ENCODE measurements at regions not wholly inside any gene's neighbourhood (a gene's known extent, or its start where the extent isn't known, plus 50 kb on each side); places are given as distances from the start of the nearest gene placed in this dataset.

DNA sequence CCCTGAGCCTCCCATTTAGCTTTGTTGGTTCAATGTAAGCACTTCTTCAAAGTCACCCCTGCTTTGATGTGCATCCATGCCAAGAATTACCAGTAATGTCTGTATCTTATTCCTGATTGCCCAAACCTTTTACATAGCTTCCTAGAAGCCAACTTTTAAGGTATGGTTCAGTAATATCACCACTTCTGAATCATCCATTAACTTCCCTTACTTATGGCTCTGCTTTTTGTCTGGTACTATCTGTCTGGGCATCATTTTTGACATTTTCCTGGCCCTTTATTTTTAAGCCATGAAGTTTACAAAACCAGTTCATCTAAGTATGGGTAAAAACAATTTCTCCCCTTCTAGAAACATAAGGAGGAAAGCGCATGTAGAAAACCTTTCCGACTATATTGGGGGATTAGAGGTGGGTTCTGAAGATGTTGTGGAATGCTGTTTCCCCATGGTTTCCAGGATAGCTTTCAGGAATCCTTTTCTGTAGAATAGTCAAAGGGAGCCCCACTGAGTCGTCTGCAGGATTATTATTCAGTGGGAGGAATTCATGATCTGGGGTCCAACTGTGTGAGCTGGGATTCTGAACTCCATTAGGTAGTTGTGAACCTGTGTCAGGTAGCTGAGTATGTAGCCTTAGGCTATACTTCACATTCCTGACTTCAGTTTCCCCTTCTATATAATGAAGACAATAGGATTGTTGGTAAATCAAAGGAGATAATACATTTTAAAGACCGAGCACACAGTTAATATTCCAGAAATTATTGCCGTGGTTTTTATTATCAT lies 163.8 kb downstream of the SUCLA2 start:
- no peak for TF ChIP-seq MYC (IDR thresholded peaks at IDR 0.05; ENCODE audit: low read depth, low read length)
- no peak for TF ChIP-seq CTCF (IDR thresholded peaks at IDR 0.05; ENCODE audit: low read depth, low read length)
- TF ChIP-seq, protein P1, sequence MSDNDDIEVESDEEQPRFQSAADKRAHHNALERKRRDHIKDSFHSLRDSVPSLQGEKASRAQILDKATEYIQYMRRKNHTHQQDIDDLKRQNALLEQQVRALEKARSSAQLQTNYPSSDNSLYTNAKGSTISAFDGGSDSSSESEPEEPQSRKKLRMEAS (IDR thresholded peaks at IDR 0.05; ENCODE audit: low read depth, low read length), result no peak
- no peak for TF ChIP-seq POLR2A (IDR thresholded peaks at IDR 0.05; ENCODE audit: extremely low read depth, insufficient read length)
- H3K4me3 ChIP-seq (ENCODE audit: low read depth, low read length), result no peak overlapping the region
- DNase-seq (ENCODE audit: low read depth), result no peak

DNA sequence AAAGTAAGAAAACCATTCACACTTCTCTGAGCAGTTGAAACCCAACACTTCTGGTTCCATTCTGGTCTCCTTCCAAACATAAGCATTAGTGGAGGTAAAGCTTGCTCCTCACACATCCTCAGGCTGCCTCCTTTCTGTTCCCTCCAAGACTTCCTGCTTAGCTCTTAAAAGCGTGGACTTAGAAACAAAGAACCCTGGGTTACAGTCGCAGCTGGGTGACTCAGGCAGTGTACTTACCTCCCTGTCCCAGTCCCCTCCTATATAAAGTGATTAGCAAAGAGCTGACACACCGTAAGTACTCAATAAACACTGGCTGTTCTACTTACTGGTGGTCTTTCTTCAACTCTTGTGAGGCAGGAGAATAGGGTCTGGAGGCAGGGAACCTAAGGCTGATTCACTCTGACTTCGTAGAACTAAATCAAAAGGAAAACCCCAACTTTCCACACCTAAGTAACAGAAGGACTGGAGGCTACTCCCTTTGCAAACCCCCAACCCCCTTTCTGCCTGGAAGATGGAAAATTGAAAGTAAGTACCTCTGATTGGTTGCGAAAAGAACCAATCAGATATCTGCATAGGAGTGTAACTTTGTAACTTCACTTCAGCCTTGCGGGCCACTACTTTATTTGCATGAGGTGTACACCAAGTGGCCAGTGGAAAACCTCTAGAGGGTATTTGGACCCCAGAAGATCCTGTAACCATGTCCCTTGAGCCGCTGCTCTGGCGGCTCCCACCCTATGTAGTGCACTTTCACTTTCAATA lies 165.4 kb downstream of the SUCLA2 start:
- DNase-seq (ENCODE audit: low read depth), result no peak
- no peak overlapping the region for H3K4me3 ChIP-seq (ENCODE audit: low read depth, low read length)
- TF ChIP-seq, protein P1 (IDR thresholded peaks at IDR 0.05; ENCODE audit: low read depth, low read length), result no peak
- TF ChIP-seq MYC (IDR thresholded peaks at IDR 0.05; ENCODE audit: low read depth, low read length) (no peak), CTCF (IDR thresholded peaks at IDR 0.05; ENCODE audit: low read depth, low read length) (no peak), POLR2A (IDR thresholded peaks at IDR 0.05; ENCODE audit: extremely low read depth, insufficient read length) (no peak)

- no peak for DNase-seq (ENCODE audit: low read depth)
- TF ChIP-seq POLR2A (IDR thresholded peaks at IDR 0.05; ENCODE audit: extremely low read depth, insufficient read length) (no peak), CTCF (IDR thresholded peaks at IDR 0.05; ENCODE audit: low read depth, low read length) (peak; percentile 12)
- H3K4me3 ChIP-seq (ENCODE audit: low read depth, low read length), result no peak overlapping the region
Measured at GRCh38 chr13:47832458-47832972, 168.6 kb downstream of the SUCLA2 start.

GRCh38 chr13:47831265-47831664 lies 169.8 kb downstream of the SUCLA2 start:
- TF ChIP-seq, protein P1 (IDR thresholded peaks at IDR 0.05; ENCODE audit: low read depth, low read length), result no peak
- TF ChIP-seq MYC (IDR thresholded peaks at IDR 0.05; ENCODE audit: low read depth, low read length), result no peak
- TF ChIP-seq CTCF (IDR thresholded peaks at IDR 0.05; ENCODE audit: low read depth, low read length), result no peak
- TF ChIP-seq POLR2A (IDR thresholded peaks at IDR 0.05; ENCODE audit: extremely low read depth, insufficient read length), result no peak
- DNase-seq (ENCODE audit: low read depth), result no peak
- H3K4me3 ChIP-seq (ENCODE audit: low read depth, low read length), result no peak overlapping the region

DNA sequence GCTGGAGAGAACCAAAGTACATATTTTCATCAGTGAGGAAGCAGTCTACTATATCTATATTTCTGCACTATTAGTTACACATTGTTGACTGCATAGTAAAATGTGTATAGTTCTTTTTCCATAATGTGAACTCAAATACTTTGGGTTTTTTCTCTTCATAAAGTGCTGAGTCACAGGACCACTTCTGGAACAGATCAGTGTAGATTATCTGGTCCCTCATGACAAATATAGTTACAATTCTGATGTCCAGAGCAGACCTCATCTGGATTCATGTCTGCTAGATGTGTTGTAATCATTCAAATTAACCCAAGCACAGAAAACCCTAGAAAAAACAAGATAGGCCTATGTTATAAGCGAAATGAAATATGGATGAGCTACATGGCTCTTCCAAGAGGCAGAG lies 171.4 kb downstream of the SUCLA2 start:
- H3K4me3 ChIP-seq (ENCODE audit: low read depth, low read length), result no peak overlapping the region
- TF ChIP-seq CTCF (IDR thresholded peaks at IDR 0.05; ENCODE audit: low read depth, low read length) (no peak), POLR2A (IDR thresholded peaks at IDR 0.05; ENCODE audit: extremely low read depth, insufficient read length) (no peak), MYC (IDR thresholded peaks at IDR 0.05; ENCODE audit: low read depth, low read length) (no peak)
- TF ChIP-seq, protein P1 (IDR thresholded peaks at IDR 0.05; ENCODE audit: low read depth, low read length), result no peak
- no peak for DNase-seq (ENCODE audit: low read depth)

Measured in NB4 (cell line).